T-helper 17 cell (primary cell): ENCODE measurements at regions not wholly inside any gene's neighbourhood (a gene's known extent, or its start where the extent isn't known, plus 50 kb on each side); places are given as distances from the start of the nearest gene placed in this dataset.

Experiments
- ATAC-seq: fragments of 150-1000 bp; cut with Tn5 transposase; 2 replicates; pipeline ENCODE4 v1.10.0; 2021; ENCODE audit warnings: mild to moderate bottlenecking, moderate library complexity
- DNase-seq, 3 donors: peaks; one replicate each; pipeline versions ENCODE4 v3.0.0 to v3.0.0-alpha.2; 2020 to 2021
- H3K9me3 ChIP-seq: one replicate; pipeline ENCODE4 v1.7.0; 2013; ENCODE audit warnings: low read length, mild to moderate bottlenecking; ENCODE audit not compliant: control insufficient read depth, poor library complexity, severe bottlenecking
- H3K27ac Mint-ChIP-seq: one replicate; pipeline ENCODE4 v1.8.0; 2022; ENCODE audit warnings: mild to moderate bottlenecking, moderate library complexity, mixed read lengths
- H3K27me3 Mint-ChIP-seq: one replicate; pipeline ENCODE4 v1.8.0; 2022; ENCODE audit warnings: mixed read lengths
- H3K36me3 Mint-ChIP-seq: one replicate; pipeline ENCODE4 v1.8.0; 2022; ENCODE audit warnings: low read depth, mixed read lengths
- H3K4me1 Mint-ChIP-seq: one replicate; pipeline ENCODE4 v1.8.0; 2022; ENCODE audit warnings: mild to moderate bottlenecking, mixed read lengths
- H3K4me3 Mint-ChIP-seq: one replicate; pipeline ENCODE4 v1.8.0; 2022; ENCODE audit warnings: mild to moderate bottlenecking, moderate library complexity, mixed read lengths

DNA sequence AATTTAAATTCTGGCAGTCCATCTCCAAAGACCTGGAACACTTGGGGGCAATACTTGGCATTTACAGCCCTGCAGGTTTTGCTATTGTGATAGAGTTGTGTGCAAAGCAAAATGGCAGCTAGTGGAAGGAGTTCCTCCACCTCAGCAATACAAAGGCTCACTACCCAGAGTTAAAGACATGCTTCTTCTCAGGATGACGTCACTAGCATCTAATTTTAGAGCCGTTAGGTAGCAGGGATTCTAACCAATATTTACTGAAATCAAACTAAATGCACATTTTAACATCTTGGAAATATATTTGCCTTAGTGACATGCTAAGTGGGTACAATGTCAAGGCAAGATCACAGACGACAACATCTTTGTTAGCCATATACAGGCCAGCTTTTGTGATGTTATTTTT is 261.6 kb downstream of the MAN2A1 start:
- ATAC-seq: no peak
- no peaks in the 10 kb centered on the region for H3K9me3 ChIP-seq
- Mint-ChIP-seq H3K27ac (no peak overlapping the region), H3K4me3 (no peak overlapping the region), H3K4me1 (no peaks in the 10 kb centered on the region), H3K27me3 (peaks cover 6% of the 10 kb centered on the region), H3K36me3 (no peaks in the 10 kb centered on the region)
- DNase-seq: no peak

DNA sequence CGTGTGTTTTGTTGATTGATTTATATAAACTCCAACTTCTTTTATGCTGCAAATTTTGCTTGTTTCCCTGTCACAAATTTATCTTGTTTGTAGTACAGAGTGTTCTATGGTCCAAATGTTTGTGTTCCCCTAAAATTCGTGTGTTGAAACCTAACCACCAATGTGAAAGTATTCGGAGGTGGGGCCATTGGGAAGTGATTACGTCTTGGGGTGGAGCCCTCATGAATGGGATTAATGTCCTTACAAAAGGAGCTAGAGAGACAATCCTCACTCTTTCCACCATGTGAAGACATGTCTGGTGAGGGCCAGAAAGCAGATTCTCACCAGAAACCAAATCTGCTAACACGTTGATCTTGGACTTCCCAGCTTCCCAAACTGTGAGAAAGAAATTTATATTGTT is 262.0 kb downstream of the MAN2A1 start:
- Mint-ChIP-seq H3K4me1 (no peaks in the 10 kb centered on the region), H3K4me3 (no peak overlapping the region), H3K36me3 (no peaks in the 10 kb centered on the region), H3K27me3 (peaks cover 3% of the 10 kb centered on the region), H3K27ac (no peak overlapping the region)
- ATAC-seq (no peak), DNase-seq (no peak)
- H3K9me3 ChIP-seq: no peaks in the 10 kb centered on the region

DNA sequence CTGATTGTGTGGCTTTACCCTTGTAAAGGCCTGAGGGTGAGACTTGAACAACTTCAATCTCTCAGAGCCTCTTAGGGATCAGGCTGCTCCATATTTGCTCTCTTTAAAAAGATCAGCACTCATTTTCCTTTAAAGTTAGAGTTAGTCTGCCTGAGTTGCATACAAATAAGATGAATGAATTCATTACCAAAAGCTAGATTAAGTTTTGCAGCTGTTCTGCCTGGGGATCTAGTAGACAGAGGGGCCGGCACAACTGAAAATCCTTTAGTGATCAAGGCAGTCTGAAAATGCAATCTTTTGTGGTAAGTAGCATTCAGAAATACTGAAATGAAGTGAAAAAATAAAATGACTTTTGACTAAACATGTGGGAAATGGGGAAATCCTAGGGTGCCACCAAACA is 264.0 kb downstream of the MAN2A1 start:
- H3K4me3 Mint-ChIP-seq: no peak overlapping the region
- H3K27ac Mint-ChIP-seq: no peak overlapping the region
- DNase-seq: no peak

DNA sequence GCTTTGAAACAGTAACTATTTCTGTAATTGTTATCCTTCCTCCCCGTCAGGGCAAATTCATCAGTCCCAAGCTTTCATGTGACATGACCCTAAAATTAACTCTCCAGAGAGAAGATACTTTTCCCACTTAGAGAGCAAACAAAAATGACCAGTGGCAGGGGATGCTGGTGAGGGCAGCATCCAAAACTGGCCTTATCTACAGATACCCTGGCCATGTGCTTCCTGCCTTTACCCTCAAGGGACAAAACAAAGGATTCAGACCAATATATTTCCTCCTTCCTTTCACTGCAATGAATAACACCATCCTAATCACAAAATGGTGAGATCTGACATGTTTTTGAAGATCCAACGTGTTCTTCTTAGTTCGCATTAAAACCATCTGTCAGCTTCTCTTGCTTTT is 267.2 kb downstream of the MAN2A1 start:
- no peaks in the 10 kb centered on the region for H3K36me3 Mint-ChIP-seq
- H3K27me3 Mint-ChIP-seq: no peaks in the 10 kb centered on the region
- no peak for DNase-seq
- no peaks in the 10 kb centered on the region for H3K9me3 ChIP-seq
- ATAC-seq: no peak
- H3K27ac Mint-ChIP-seq: no peak overlapping the region
- H3K4me3 Mint-ChIP-seq: no peak overlapping the region
- H3K4me1 Mint-ChIP-seq: no peaks in the 10 kb centered on the region

More for the DNA sequence above, 264.0 kb downstream of the MAN2A1 start:
- Mint-ChIP-seq H3K4me1 (no peaks in the 10 kb centered on the region), H3K36me3 (no peaks in the 10 kb centered on the region), H3K27me3 (no peaks in the 10 kb centered on the region)
- H3K9me3 ChIP-seq: no peaks in the 10 kb centered on the region
- no peak for ATAC-seq

DNA sequence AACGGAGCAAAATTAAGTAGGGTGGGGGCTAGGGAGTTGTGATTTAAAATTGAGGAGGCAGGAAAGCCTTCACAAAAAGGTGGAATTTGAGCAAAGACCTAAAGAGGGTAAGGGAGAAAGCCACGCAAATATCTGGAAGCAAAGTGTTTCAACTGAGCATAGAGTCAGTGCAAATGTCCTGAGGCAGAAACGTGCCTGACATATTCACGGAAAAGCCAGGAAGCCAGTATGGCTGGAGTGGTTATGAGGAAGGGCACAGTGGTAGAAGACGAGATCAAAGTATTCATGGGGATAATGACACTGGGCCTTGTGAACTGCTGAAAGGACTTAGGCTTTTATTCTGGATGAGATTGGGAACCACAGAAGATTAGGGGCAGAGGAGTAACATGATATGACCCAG is 268.4 kb downstream of the MAN2A1 start:
- no peaks in the 10 kb centered on the region for H3K36me3 Mint-ChIP-seq
- H3K9me3 ChIP-seq: no peaks in the 10 kb centered on the region
- DNase-seq (no peak), ATAC-seq (no peak)
- H3K4me3 Mint-ChIP-seq: no peak overlapping the region
- peaks cover 4% of the 10 kb centered on the region for H3K27me3 Mint-ChIP-seq
- H3K4me1 Mint-ChIP-seq: no peaks in the 10 kb centered on the region
- no peak overlapping the region for H3K27ac Mint-ChIP-seq

DNA sequence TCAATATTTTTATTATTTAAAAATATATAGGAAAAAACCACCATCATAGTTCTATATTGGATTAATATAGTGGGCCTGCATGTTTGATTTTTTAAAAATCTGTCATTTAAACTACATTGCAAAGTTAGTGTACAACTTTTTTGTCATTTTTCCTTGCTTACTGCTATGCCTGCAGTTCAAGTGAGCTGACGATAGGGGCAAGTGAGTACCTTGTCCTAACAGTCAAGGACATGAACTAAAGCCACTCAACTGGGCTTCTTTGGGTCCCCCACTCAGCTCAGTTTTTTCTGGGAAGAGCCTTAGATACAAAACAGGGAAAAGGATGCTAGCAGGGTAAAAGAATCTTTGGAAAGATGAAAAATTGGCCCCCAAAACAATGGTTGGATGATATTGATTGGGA is 269.9 kb downstream of the MAN2A1 start:
- DNase-seq: no peak
- Mint-ChIP-seq H3K27me3 (peaks cover 6% of the 10 kb centered on the region), H3K4me1 (no peaks in the 10 kb centered on the region), H3K4me3 (no peak overlapping the region), H3K27ac (no peak overlapping the region), H3K36me3 (no peaks in the 10 kb centered on the region)
- no peak for ATAC-seq
- no peaks in the 10 kb centered on the region for H3K9me3 ChIP-seq

DNA sequence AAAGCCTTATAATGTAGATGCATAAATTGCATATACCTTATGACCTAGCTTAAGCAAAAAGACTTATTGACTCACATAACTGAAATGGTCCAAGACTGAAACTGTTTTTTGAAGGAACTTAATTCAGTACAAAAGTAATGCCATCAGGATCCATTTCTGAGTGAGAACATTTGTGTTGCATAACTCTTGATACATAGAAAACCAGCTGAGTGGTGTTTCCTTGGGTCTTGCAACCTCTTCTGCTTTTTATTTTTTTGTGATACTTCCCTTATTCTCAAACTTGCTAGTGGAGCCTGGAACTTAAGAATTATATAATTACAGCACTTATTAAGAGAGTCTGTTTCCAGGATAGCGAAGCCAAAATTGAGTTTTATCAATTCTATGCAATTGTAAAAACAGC is 272.0 kb downstream of the MAN2A1 start:
- no peaks in the 10 kb centered on the region for H3K9me3 ChIP-seq
- Mint-ChIP-seq H3K4me3 (no peak overlapping the region), H3K36me3 (no peaks in the 10 kb centered on the region), H3K27ac (no peak overlapping the region), H3K27me3 (peaks cover 6% of the 10 kb centered on the region), H3K4me1 (no peaks in the 10 kb centered on the region)
- DNase-seq: no peak
- ATAC-seq: no peak

DNA sequence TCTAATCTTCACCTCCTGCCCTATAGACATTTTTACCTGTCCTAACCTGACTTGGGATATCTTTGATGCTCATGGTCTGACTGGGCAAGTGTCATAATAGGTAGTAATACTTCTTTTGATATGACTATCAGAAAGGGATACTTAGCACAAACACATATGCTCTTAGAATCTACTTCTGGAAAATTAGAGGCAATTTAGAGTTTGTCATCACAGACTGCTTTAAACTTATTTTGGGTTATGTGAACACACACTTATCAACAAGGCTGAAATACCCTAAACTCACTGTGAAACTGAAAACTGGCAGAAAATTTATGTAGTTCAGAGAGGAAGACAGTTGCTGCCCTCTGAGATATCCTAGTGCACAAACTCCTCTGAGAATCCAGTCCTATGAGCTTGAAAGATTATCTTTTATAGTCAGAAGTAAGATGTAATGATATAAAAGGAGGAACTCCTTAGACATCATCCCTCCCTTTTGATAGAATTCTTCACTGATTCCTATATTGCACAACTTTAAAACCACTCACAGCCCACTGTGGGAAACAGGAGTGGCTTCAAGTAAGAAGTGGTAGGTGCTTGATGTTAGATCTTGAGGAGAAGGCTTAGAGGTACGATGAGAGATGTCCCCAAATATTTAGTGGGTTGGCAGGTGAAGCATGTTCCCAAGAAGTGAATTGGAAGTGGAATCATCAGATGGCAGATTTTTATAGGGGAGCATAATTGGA is 273.3 kb downstream of the MAN2A1 start:
- H3K27me3 Mint-ChIP-seq: peaks cover 6% of the 10 kb centered on the region
- ATAC-seq (no peak), DNase-seq (no peak)
- no peak overlapping the region for H3K27ac Mint-ChIP-seq
- no peaks in the 10 kb centered on the region for H3K9me3 ChIP-seq
- H3K36me3 Mint-ChIP-seq: no peaks in the 10 kb centered on the region
- H3K4me1 Mint-ChIP-seq: no peaks in the 10 kb centered on the region
- H3K4me3 Mint-ChIP-seq: no peak overlapping the region

DNA sequence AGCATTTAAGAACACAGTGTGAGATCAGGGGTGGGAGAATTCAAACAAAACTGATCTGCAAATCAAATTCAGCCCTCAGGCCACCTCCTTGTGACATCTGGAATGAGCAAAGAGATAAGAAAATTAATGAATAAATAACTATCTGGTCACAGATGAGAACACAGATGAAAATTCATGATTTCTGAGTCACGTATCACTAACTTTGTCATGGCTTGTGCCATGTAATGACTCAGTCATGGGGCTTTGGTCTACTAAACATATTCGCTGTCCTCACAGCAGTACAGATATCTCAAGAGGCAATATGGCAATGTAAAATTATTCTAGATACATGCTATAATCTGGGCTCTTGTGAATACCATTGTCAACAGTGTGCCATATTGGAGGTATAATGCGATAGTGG is 274.4 kb downstream of the MAN2A1 start:
- no peak for DNase-seq
- ATAC-seq: no peak
- no peak overlapping the region for H3K27ac Mint-ChIP-seq
- no peaks in the 10 kb centered on the region for H3K4me1 Mint-ChIP-seq
- H3K4me3 Mint-ChIP-seq: no peak overlapping the region
- H3K36me3 Mint-ChIP-seq: no peaks in the 10 kb centered on the region
- H3K9me3 ChIP-seq: no peaks in the 10 kb centered on the region
- H3K27me3 Mint-ChIP-seq: peaks cover 6% of the 10 kb centered on the region

DNA sequence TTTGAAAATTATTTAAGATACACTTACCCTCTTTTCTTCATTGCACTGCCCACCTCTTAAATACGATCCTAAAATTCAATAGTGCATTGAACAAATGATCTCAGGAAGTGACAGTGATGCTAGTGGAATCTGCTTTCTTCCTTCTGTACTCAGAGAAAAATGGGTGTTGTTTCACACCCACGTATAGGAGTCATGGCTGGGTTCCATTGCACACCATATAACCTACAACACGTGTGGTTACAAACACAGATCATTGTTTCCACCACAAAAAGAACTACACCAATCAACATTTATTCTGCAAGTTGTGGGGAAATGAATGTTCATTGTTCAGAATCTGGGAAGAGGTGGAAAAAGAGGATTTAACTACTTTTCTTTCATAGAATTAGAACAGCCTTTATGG is 275.9 kb downstream of the MAN2A1 start:
- Mint-ChIP-seq H3K4me1 (no peaks in the 10 kb centered on the region), H3K27me3 (peaks cover 6% of the 10 kb centered on the region), H3K4me3 (no peak overlapping the region), H3K27ac (no peak overlapping the region), H3K36me3 (no peaks in the 10 kb centered on the region)
- DNase-seq (no peak), ATAC-seq (no peak)
- no peaks in the 10 kb centered on the region for H3K9me3 ChIP-seq

DNA sequence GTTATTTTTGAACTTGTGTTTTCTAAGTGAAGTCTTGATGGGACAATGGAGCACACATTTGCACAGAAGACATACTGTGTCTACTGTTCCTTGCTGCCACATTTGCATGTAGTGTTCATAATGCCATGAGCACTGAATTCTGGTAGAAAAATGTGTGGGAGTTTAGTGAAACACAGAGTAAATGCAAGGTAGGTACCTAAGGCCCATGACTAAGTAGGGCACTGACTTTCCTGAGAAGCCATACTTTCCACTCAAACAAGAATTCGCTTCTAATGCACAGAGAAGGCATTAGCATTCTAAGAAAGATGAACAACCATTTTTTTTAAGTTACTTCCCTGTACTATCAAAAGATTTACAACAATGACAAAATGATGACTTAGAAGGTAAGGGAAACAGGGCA is 282.2 kb downstream of the MAN2A1 start:
- Mint-ChIP-seq H3K36me3 (no peaks in the 10 kb centered on the region), H3K4me3 (no peak overlapping the region)
- ATAC-seq: no peak

DNA sequence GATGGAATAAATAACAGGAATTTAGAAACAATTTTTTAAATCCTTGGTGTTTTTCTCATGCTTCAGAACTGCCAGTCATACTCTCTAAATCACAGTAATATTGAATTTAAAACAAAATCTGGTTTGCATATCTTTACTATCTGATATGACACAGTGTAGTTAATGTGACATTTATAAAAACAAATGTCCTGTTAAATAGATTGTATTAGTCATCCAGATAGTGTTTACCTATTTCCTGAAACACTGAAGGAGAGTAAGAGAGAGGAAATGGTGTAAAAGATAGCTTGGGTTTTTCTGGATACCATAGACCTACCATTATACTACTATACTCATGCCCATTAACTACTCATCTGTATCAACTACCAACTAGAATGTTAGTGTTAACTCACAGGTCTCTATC is 292.3 kb downstream of the MAN2A1 start:
- ATAC-seq (no peak), DNase-seq (no peak)
- Mint-ChIP-seq H3K4me3 (no peak overlapping the region), H3K27ac (no peak overlapping the region), H3K27me3 (peaks cover 14% of the 10 kb centered on the region), H3K36me3 (peaks cover 4% of the 10 kb centered on the region), H3K4me1 (no peaks in the 10 kb centered on the region)
- no peaks in the 10 kb centered on the region for H3K9me3 ChIP-seq

More for the DNA sequence above, 282.2 kb downstream of the MAN2A1 start:
- peaks cover 5% of the 10 kb centered on the region for H3K4me1 Mint-ChIP-seq
- peaks cover 5% of the 10 kb centered on the region for H3K27me3 Mint-ChIP-seq
- no peak overlapping the region for H3K27ac Mint-ChIP-seq
- no peaks in the 10 kb centered on the region for H3K9me3 ChIP-seq
- DNase-seq: no peak

DNA sequence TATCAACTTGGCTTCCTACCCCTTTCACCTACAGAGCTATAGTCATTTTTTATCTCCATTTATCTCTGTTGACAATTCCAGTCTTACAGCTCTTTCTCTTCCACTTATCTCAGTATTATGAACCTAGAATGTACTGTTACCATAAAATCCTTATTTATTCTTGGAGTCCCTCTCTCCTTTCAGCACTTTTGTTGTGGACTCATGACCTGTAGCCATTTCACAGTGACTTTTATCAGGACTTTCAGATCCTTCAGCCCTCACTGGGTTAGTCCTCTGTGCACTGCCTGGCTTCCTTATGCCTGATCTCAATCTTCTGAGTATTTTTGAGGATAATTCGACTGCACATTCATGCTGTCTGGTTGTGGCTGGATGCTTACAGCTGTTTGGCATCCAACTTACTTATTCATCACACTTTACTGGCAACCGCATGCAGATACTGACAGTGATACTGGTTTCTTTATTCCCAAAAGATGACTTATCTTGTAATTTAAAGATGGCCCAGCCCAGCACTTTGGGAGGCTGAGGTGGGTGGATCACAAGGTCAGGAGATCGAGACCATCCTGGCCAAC is 293.3 kb downstream of the MAN2A1 start:
- Mint-ChIP-seq H3K36me3 (peaks cover 4% of the 10 kb centered on the region), H3K4me1 (no peaks in the 10 kb centered on the region), H3K27ac (no peak overlapping the region), H3K4me3 (no peak overlapping the region), H3K27me3 (peaks cover 14% of the 10 kb centered on the region)
- no peaks in the 10 kb centered on the region for H3K9me3 ChIP-seq
- no peak for ATAC-seq
- DNase-seq: no peak

DNA sequence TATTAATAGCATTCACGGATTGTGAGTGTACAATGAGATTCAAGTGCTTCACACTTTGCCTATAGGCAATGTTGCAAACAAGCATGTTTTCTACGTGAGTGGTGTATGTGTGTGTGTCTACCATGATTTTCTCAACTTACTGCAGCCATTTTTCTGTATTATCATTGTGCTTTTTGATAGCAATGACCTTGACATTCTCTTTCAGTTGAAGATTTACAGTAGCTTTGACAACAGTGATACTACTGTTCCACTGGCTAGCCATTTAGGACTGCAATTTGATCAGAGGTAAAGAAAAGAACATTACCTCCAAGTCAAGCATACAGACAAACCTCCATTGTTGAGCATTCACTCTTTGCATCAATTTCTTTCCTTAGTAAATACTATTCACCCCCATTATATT is 297.0 kb downstream of the MAN2A1 start:
- Mint-ChIP-seq H3K27me3 (peaks cover 18% of the 10 kb centered on the region), H3K36me3 (peaks cover 2% of the 10 kb centered on the region), H3K27ac (no peak overlapping the region), H3K4me1 (no peaks in the 10 kb centered on the region), H3K4me3 (no peak overlapping the region)
- DNase-seq (no peak), ATAC-seq (no peak)
- H3K9me3 ChIP-seq: peaks cover 2% of the 10 kb centered on the region
